ENCODE measurements at regions not wholly inside any gene's neighbourhood (a gene's known extent, or its start where the extent isn't known, plus 50 kb on each side); places are given as distances from the start of the nearest gene placed in this dataset.
"Not testable (repeated sequence)": the region's sequence is repeated elsewhere in the genome, so short reads cannot be mapped to it uniquely, and the experiment has no call there.

DNA sequence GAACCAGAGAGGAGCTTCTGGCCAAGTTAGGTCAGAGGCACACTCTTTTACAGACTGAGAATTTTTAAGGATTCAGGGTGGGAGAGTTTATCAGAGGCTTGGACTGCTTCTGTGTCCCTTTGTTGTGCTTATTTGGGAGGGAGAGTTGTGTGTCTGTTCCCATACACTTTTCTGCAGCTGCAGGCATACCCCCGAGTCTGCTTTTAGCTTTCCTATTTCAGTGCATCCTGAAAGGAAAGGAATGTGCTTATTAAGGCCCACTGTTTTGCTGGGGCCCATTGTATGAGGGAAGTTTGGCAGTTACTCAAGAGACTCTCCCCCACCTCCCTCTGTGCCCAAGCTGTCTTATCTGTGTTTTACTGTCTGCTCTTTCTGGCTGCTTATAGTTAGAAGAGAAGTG lies 257.4 kb upstream of the AADAT start:
- H3K27me3 ChIP-seq (replicated peaks in 1 of 2; ENCODE audit: control insufficient read depth in 2 of 2, extremely low read depth in 1 of 2, insufficient read depth in 2 of 2, low read length in 1 of 2); H3K27me3 Mint-ChIP-seq; H3K9me3 Mint-ChIP-seq; H3K36me3 Mint-ChIP-seq; POLR2A ChIA-PET; H3K4me3 ChIP-seq (ENCODE audit: control insufficient read depth in 1 of 2, extremely low read depth in 1 of 2, low read length in 1 of 2); H3K27ac ChIP-seq (ENCODE audit: low read length); H3K4me1 ChIP-seq (ENCODE audit: control insufficient read depth in 1 of 2, extremely low read depth in 1 of 2, insufficient read depth in 2 of 2, low read length in 2 of 2); CTCF ChIA-PET; H3K4me3 Mint-ChIP-seq; ATAC-seq (replicated peaks in 1 of 4); H3K36me3 ChIP-seq (ENCODE audit: control insufficient read depth in 2 of 2, extremely low read depth in 1 of 2, insufficient read depth in 1 of 2, low read length in 1 of 2); H3K9me3 ChIP-seq; H3K27ac Mint-ChIP-seq; H3K4me1 Mint-ChIP-seq; DNase-seq: not testable (repeated sequence)
- WGBS (ENCODE audit: insufficient coverage) = no CpG with 5 or more reads among the region's 1 CpG

DNA sequence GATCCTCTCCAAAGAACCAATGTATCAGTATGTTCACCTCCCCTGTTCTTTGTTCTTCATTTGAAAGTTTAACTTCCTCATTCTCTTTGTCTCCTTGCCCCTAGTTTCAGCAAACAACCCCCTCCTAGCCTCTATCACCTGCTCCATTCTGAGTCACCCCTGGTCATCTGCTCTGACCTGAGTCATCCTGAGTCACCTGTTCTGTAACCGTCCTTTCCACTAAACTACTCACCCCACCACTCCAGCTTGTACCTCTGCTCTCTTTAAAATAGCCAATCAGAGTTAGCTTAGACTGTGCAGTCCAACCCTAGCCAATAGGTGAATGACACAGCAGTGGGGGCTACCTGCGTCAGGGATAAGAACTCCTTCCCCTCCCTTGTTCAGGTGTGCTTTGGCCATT lies 249.8 kb upstream of the AADAT start:
- ChIA-PET POLR2A (no interaction called here), CTCF (no interaction called here)
- no peaks in the 10 kb centered on the region for H3K36me3 Mint-ChIP-seq
- no peaks in the 10 kb centered on the region for H3K9me3 ChIP-seq
- peaks cover 10 to 18% (median 17%) of the 10 kb centered on the region in 3 donors for H3K9me3 Mint-ChIP-seq
- no peaks in the 10 kb centered on the region for H3K27me3 Mint-ChIP-seq
- H3K27ac ChIP-seq (ENCODE audit: low read length) = no peak overlapping the region
- H3K4me1 ChIP-seq (ENCODE audit: control insufficient read depth in 1 of 2, extremely low read depth in 1 of 2, insufficient read depth in 2 of 2, low read length in 2 of 2) = no peaks in the 10 kb centered on the region
- H3K4me3 ChIP-seq (ENCODE audit: control insufficient read depth in 1 of 2, extremely low read depth in 1 of 2, low read length in 1 of 2) = no peak overlapping the region
- no peak overlapping the region for H3K27ac Mint-ChIP-seq
- DNase-seq (no peak), ATAC-seq (replicated peaks in 1 of 4) (no peak)
- H3K4me1 Mint-ChIP-seq = no peaks in the 10 kb centered on the region
- no peaks in the 10 kb centered on the region for H3K27me3 ChIP-seq (replicated peaks in 1 of 2; ENCODE audit: control insufficient read depth in 2 of 2, extremely low read depth in 1 of 2, insufficient read depth in 2 of 2, low read length in 1 of 2)
- no peaks in the 10 kb centered on the region for H3K36me3 ChIP-seq (ENCODE audit: control insufficient read depth in 2 of 2, extremely low read depth in 1 of 2, insufficient read depth in 1 of 2, low read length in 1 of 2)
- 55% methylated on average over 1 of the region's 2 CpGs for WGBS (ENCODE audit: insufficient coverage)
- H3K4me3 Mint-ChIP-seq = no peak overlapping the region

DNA sequence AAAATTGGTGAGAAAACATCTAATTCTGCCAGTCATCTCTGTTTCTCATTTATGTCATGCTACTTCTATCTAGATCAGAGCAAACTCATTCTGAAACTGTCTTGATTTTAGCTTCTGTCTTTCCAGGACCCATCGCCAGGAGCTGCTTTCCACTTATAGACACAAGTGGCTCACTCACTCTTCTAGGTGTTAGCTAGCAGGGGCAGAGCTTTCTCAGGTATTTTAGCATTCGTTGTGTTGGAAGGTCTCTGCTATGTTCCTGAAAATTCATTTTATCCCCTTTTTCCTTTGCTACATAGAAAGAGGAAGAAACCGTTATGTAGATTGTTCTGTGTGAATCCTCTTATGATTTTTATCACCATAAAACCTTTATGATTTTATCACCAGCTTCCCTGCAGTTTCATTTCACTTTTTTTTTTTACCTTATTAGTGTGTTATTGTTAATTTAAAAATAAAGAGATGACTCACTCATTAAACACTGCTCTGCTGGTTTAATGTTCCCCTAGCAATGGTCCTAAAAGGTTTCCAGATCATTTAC lies 246.6 kb upstream of the AADAT start:
- ChIA-PET CTCF (no interaction called here), POLR2A (no interaction called here)
- H3K27me3 ChIP-seq (replicated peaks in 1 of 2; ENCODE audit: control insufficient read depth in 2 of 2, extremely low read depth in 1 of 2, insufficient read depth in 2 of 2, low read length in 1 of 2) = no peaks in the 10 kb centered on the region
- ATAC-seq (replicated peaks in 1 of 4) (no peak), DNase-seq (no peak)
- no peaks in the 10 kb centered on the region for H3K9me3 ChIP-seq
- H3K36me3 ChIP-seq (ENCODE audit: control insufficient read depth in 2 of 2, extremely low read depth in 1 of 2, insufficient read depth in 1 of 2, low read length in 1 of 2) = no peaks in the 10 kb centered on the region
- no peak overlapping the region for H3K4me3 ChIP-seq (ENCODE audit: control insufficient read depth in 1 of 2, extremely low read depth in 1 of 2, low read length in 1 of 2)
- no peaks in the 10 kb centered on the region for H3K4me1 ChIP-seq (ENCODE audit: control insufficient read depth in 1 of 2, extremely low read depth in 1 of 2, insufficient read depth in 2 of 2, low read length in 2 of 2)
- no peak overlapping the region for H3K27ac ChIP-seq (ENCODE audit: low read length)
- no peaks in the 10 kb centered on the region for H3K27me3 Mint-ChIP-seq
- H3K4me3 Mint-ChIP-seq = no peak overlapping the region
- peaks cover 16 to 18% (median 16%) of the 10 kb centered on the region in 3 donors for H3K9me3 Mint-ChIP-seq
- no peaks in the 10 kb centered on the region for H3K4me1 Mint-ChIP-seq
- H3K36me3 Mint-ChIP-seq = no peaks in the 10 kb centered on the region
- no CpG with 5 or more reads among the region's 3 CpGs for WGBS (ENCODE audit: insufficient coverage)
- no peak overlapping the region for H3K27ac Mint-ChIP-seq

DNA sequence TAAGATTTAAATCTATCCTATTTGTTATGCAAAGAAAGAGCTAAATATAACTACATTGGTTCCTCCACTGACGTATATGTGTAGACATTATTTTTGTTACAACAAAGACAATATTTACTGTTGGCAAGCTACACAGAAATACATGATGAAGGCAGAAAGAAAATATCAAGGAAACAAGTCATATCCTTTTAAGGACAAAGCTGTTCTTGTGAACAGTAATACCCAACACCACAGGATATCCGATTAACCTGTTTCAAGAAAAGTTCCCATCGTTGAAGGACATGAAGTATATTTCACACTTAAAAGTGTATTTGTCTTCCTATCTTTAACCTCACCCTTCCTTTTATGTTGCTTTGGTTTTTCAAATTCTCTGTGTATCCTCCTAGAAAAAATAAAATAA lies 235.8 kb upstream of the AADAT start:
- Histone ChIP-seq H3K9me3 (no peaks in the 10 kb centered on the region), H3K27ac (ENCODE audit: low read length) (no peak overlapping the region), H3K27me3 (replicated peaks in 1 of 2; ENCODE audit: control insufficient read depth in 2 of 2, extremely low read depth in 1 of 2, insufficient read depth in 2 of 2, low read length in 1 of 2) (no peaks in the 10 kb centered on the region), H3K36me3 (ENCODE audit: control insufficient read depth in 2 of 2, extremely low read depth in 1 of 2, insufficient read depth in 1 of 2, low read length in 1 of 2) (no peaks in the 10 kb centered on the region), H3K4me1 (ENCODE audit: control insufficient read depth in 1 of 2, extremely low read depth in 1 of 2, insufficient read depth in 2 of 2, low read length in 2 of 2) (no peaks in the 10 kb centered on the region), H3K4me3 (ENCODE audit: control insufficient read depth in 1 of 2, extremely low read depth in 1 of 2, low read length in 1 of 2) (no peak overlapping the region)
- POLR2A ChIA-PET = no interaction called here
- DNase-seq (no peak), ATAC-seq (replicated peaks in 1 of 4) (no peak)
- no CpG with 5 or more reads among the region's 3 CpGs for WGBS (ENCODE audit: insufficient coverage)
- H3K36me3 Mint-ChIP-seq = no peaks in the 10 kb centered on the region
- H3K4me1 Mint-ChIP-seq = no peaks in the 10 kb centered on the region
- no peak overlapping the region for H3K4me3 Mint-ChIP-seq
- H3K27ac Mint-ChIP-seq = no peak overlapping the region
- CTCF ChIA-PET = no interaction called here
- no peaks in the 10 kb centered on the region for H3K27me3 Mint-ChIP-seq
- peaks cover 16 to 22% (median 18%) of the 10 kb centered on the region in 3 donors for H3K9me3 Mint-ChIP-seq

- Mint-ChIP-seq H3K9me3 (peaks cover 12 to 29% (median 20%) of the 10 kb centered on the region in 3 donors), H3K4me1 (no peaks in the 10 kb centered on the region), H3K4me3 (no peak overlapping the region), H3K36me3 (no peaks in the 10 kb centered on the region), H3K27me3 (no peaks in the 10 kb centered on the region), H3K27ac (no peak overlapping the region)
- H3K4me3 ChIP-seq (ENCODE audit: control insufficient read depth in 1 of 2, extremely low read depth in 1 of 2, low read length in 1 of 2) = no peak overlapping the region
- H3K36me3 ChIP-seq (ENCODE audit: control insufficient read depth in 2 of 2, extremely low read depth in 1 of 2, insufficient read depth in 1 of 2, low read length in 1 of 2) = no peaks in the 10 kb centered on the region
- ChIA-PET CTCF (no interaction called here), POLR2A (no interaction called here)
- no peak for DNase-seq
- no peak for ATAC-seq (replicated peaks in 1 of 4)
- WGBS (ENCODE audit: insufficient coverage) = 100% methylated on average over 1 of the region's 2 CpGs
- H3K9me3 ChIP-seq = no peaks in the 10 kb centered on the region
- no peaks in the 10 kb centered on the region for H3K4me1 ChIP-seq (ENCODE audit: control insufficient read depth in 1 of 2, extremely low read depth in 1 of 2, insufficient read depth in 2 of 2, low read length in 2 of 2)
- H3K27ac ChIP-seq (ENCODE audit: low read length) = no peak overlapping the region
- H3K27me3 ChIP-seq (replicated peaks in 1 of 2; ENCODE audit: control insufficient read depth in 2 of 2, extremely low read depth in 1 of 2, insufficient read depth in 2 of 2, low read length in 1 of 2) = no peaks in the 10 kb centered on the region
Measured at GRCh38 chr4:170323623-170324022, 233.9 kb upstream of the AADAT start.

DNA sequence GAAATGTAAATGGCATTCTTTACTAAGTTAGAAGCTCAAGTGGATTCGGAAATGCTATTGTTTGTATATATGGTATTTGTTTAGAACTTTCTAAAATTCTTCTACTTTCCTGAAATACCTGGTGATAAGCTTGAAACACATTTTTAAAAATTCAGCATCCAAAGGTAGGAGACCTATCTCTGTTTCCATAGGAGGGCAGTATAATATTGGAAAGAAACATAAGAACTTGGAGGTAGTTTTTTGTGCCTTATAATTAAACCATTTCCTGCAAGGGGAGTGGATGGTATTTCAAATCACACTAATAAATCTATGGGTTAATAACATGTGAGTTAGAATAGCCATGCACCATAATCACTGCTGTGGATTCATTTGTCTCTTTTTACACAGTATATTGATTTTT lies 217.4 kb upstream of the AADAT start:
- no CpG with 5 or more reads among the region's 1 CpG for WGBS (ENCODE audit: insufficient coverage)
- CTCF ChIA-PET = no interaction called here
- DNase-seq = no peak

GRCh38 chr4:170306208-170306607 lies 216.5 kb upstream of the AADAT start:
- POLR2A ChIA-PET = interaction anchor here in 1 of 2 donors (0.5 kb wide), 1 partner anchor 33 kb away, joined by 14 read pairs; no protein-coding TSS in a partner anchor

More for the DNA sequence above, 217.4 kb upstream of the AADAT start:
- no peak overlapping the region for H3K4me3 Mint-ChIP-seq
- no peaks in the 10 kb centered on the region for H3K4me1 ChIP-seq (ENCODE audit: control insufficient read depth in 1 of 2, extremely low read depth in 1 of 2, insufficient read depth in 2 of 2, low read length in 2 of 2)
- no peaks in the 10 kb centered on the region for H3K36me3 Mint-ChIP-seq
- no peaks in the 10 kb centered on the region for H3K9me3 ChIP-seq
- no peak overlapping the region for H3K27ac Mint-ChIP-seq
- ATAC-seq (replicated peaks in 1 of 4) = no peak
- no peak overlapping the region for H3K27ac ChIP-seq (ENCODE audit: low read length)
- H3K9me3 Mint-ChIP-seq = peaks cover under 1 to 10% (median 5%) of the 10 kb centered on the region in 3 donors
- POLR2A ChIA-PET = no interaction called here
- no peaks in the 10 kb centered on the region for H3K36me3 ChIP-seq (ENCODE audit: control insufficient read depth in 2 of 2, extremely low read depth in 1 of 2, insufficient read depth in 1 of 2, low read length in 1 of 2)
- no peaks in the 10 kb centered on the region for H3K27me3 ChIP-seq (replicated peaks in 1 of 2; ENCODE audit: control insufficient read depth in 2 of 2, extremely low read depth in 1 of 2, insufficient read depth in 2 of 2, low read length in 1 of 2)
- no peaks in the 10 kb centered on the region for H3K4me1 Mint-ChIP-seq
- H3K27me3 Mint-ChIP-seq = no peaks in the 10 kb centered on the region
- no peak overlapping the region for H3K4me3 ChIP-seq (ENCODE audit: control insufficient read depth in 1 of 2, extremely low read depth in 1 of 2, low read length in 1 of 2)

More at GRCh38 chr4:170306208-170306607, 216.5 kb upstream of the AADAT start:
- Mint-ChIP-seq H3K9me3 (peaks cover 0 to 10% (median 5%) of the 10 kb centered on the region in 3 donors), H3K4me3 (no peak overlapping the region), H3K27me3 (no peaks in the 10 kb centered on the region), H3K36me3 (no peaks in the 10 kb centered on the region), H3K4me1 (no peaks in the 10 kb centered on the region), H3K27ac (no peak overlapping the region)
- Histone ChIP-seq H3K27ac (ENCODE audit: low read length) (no peak overlapping the region), H3K27me3 (replicated peaks in 1 of 2; ENCODE audit: control insufficient read depth in 2 of 2, extremely low read depth in 1 of 2, insufficient read depth in 2 of 2, low read length in 1 of 2) (no peaks in the 10 kb centered on the region), H3K4me1 (ENCODE audit: control insufficient read depth in 1 of 2, extremely low read depth in 1 of 2, insufficient read depth in 2 of 2, low read length in 2 of 2) (no peaks in the 10 kb centered on the region), H3K36me3 (ENCODE audit: control insufficient read depth in 2 of 2, extremely low read depth in 1 of 2, insufficient read depth in 1 of 2, low read length in 1 of 2) (no peaks in the 10 kb centered on the region), H3K9me3 (no peaks in the 10 kb centered on the region), H3K4me3 (ENCODE audit: control insufficient read depth in 1 of 2, extremely low read depth in 1 of 2, low read length in 1 of 2) (no peak overlapping the region)
- CTCF ChIA-PET = no interaction called here
- ATAC-seq (replicated peaks in 1 of 4) (no peak), DNase-seq (no peak)

Data from T-cell (primary cell).